Stomach (tissue), 4 donors: ENCODE measurements at regions not wholly inside any gene's neighbourhood (a gene's known extent, or its start where the extent isn't known, plus 50 kb on each side); places are given as distances from the start of the nearest gene placed in this dataset.

Experiments
- CTCF ChIP-seq, 7 experiments: fragments of 450-650 bp in 4 of 7; fragments of 200-600 bp in 3 of 7; sonication (generic) in 3 of 7; IDR thresholded peaks; one replicate each; pipeline ENCODE4 v1.5.1; 2016 to 2019; ENCODE audit warnings: antibody characterized with exemption in 7 of 7, control low read depth in 2 of 7, mild to moderate bottlenecking in 1 of 7
- EP300 ChIP-seq: sonication (generic); formaldehyde crosslinking; IDR thresholded peaks from one replicate; pipeline ENCODE4 v1.6.1; 2017; ENCODE audit warnings: antibody characterized with exemption

- no peak for TF ChIP-seq CTCF (IDR thresholded peaks at IDR 0.05)
- no peak for TF ChIP-seq EP300
These were observed 1107.2 kb downstream of the TECRL start for GRCh38 chr4:63302078-63302477.
